CD4-positive, alpha-beta memory T cell (primary cell): ENCODE measurements at regions not wholly inside any gene's neighbourhood (a gene's known extent, or its start where the extent isn't known, plus 50 kb on each side); places are given as distances from the start of the nearest gene placed in this dataset.

Source experiments
- CTCF ChIA-PET: fragments of 350-600 bp; sonication (Branson Sonifier 250); formaldehyde crosslinking; loops from one replicate; lab custom pipeline; 2021; ENCODE audit warnings: inconsistent platforms; ENCODE audit not compliant: partially characterized antibody; lab: Charles Lee
- POLR2A ChIA-PET: fragments of 350-600 bp; sonication (Branson Sonifier 250); formaldehyde crosslinking; loops from one replicate; lab custom pipeline; 2021; ENCODE audit not compliant: partially characterized antibody; lab: Charles Lee
- DNase-seq, 5 donors: peaks; one replicate each; pipeline versions ENCODE4 v3.0.0 to v3.0.0-alpha.2; 2020 to 2022; ENCODE audit warnings: mixed read lengths in 1 of 5
- H3K27ac ChIP-seq: one replicate; pipeline ENCODE4 v1.7.0; 2013; ENCODE audit warnings: low read depth, low read length
- H3K27me3 ChIP-seq: 2 replicates; pipeline ENCODE4 v1.7.0; 2013; ENCODE audit warnings: mild to moderate bottlenecking, low read length, moderate library complexity; ENCODE audit not compliant: insufficient read depth
- H3K36me3 ChIP-seq: 2 replicates; pipeline ENCODE4 v1.7.0; 2013; ENCODE audit warnings: mild to moderate bottlenecking, low read length, moderate library complexity; ENCODE audit not compliant: insufficient read depth
- H3K4me1 ChIP-seq: 2 replicates; pipeline ENCODE4 v1.7.0; 2013; ENCODE audit warnings: mild to moderate bottlenecking, low read length, moderate library complexity; ENCODE audit not compliant: insufficient read depth
- H3K4me3 ChIP-seq, 2 donors: one replicate each; pipeline ENCODE4 v1.7.0; 2013; ENCODE audit warnings: low read length in 2 of 2, mild to moderate bottlenecking in 1 of 2
- H3K9me3 ChIP-seq, 2 donors: one replicate each; pipeline ENCODE4 v1.7.0; 2013; ENCODE audit warnings: low read length in 2 of 2, control low read depth in 1 of 2; ENCODE audit not compliant: control insufficient read depth in 1 of 2
- H3K27ac Mint-ChIP-seq, 7 donors: one replicate each; pipeline ENCODE4 v1.8.0; 2020 to 2021; ENCODE audit warnings: mixed read lengths in 7 of 7, mild to moderate bottlenecking in 6 of 7, inconsistent platforms in 3 of 7, moderate library complexity in 3 of 7
- H3K27me3 Mint-ChIP-seq, 2 donors: one replicate each; pipeline ENCODE4 v1.8.0; 2020 to 2021; ENCODE audit warnings: mixed read lengths in 2 of 2
- H3K36me3 Mint-ChIP-seq, 2 donors: one replicate each; pipeline ENCODE4 v1.8.0; 2020 to 2021; ENCODE audit warnings: mixed read lengths in 2 of 2, inconsistent platforms in 1 of 2, mild to moderate bottlenecking in 1 of 2
- H3K4me1 Mint-ChIP-seq, 4 donors: one replicate each; pipeline ENCODE4 v1.8.0; 2020 to 2021; ENCODE audit warnings: mixed read lengths in 4 of 4, mild to moderate bottlenecking in 1 of 4
- H3K4me3 Mint-ChIP-seq, 8 donors: one replicate each; pipeline ENCODE4 v1.8.0; 2020 to 2021; ENCODE audit warnings: mixed read lengths in 8 of 8, mild to moderate bottlenecking in 7 of 8, moderate library complexity in 6 of 8, inconsistent platforms in 3 of 8
- H3K9me3 Mint-ChIP-seq, 8 donors: one replicate each; pipeline ENCODE4 v1.8.0; 2020 to 2021; ENCODE audit warnings: mixed read lengths in 8 of 8, mild to moderate bottlenecking in 5 of 8, inconsistent platforms in 3 of 8, moderate library complexity in 1 of 8
- intact Hi-C: fragments of 100-400 bp; cut with micrococcal nuclease; formaldehyde crosslinking; loops from one replicate; pipeline ENCODE4 v1.15.1; 2023

GRCh38 chr12:111110556-111110955 lies 190.2 kb upstream of the MYL2 start:
- Histone ChIP-seq H3K4me3 (no peak overlapping the region), H3K4me1 (no peaks in the 10 kb centered on the region), H3K27me3 (no peaks in the 10 kb centered on the region), H3K9me3 (no peaks in the 10 kb centered on the region), H3K27ac (no peak overlapping the region), H3K36me3 (no peaks in the 10 kb centered on the region)
- CTCF ChIA-PET = interaction anchor here (0.7 kb wide), 1 partner anchor 170 kb away, joined by 3 read pairs; no protein-coding TSS in a partner anchor
- peaks cover 0 to 3% (median 0%) of the 10 kb centered on the region in 4 donors for H3K4me1 Mint-ChIP-seq
- POLR2A ChIA-PET = no interaction called here
- H3K27ac Mint-ChIP-seq = no peak overlapping the region
- H3K27me3 Mint-ChIP-seq = peaks cover 12 to 18% of the 10 kb centered on the region in 2 donors
- no peak overlapping the region for H3K4me3 Mint-ChIP-seq
- H3K9me3 Mint-ChIP-seq = peaks cover 0 to 2% (median 0%) of the 10 kb centered on the region in 8 donors
- intact Hi-C loops = no loop called here
- no peak for DNase-seq
- H3K36me3 Mint-ChIP-seq = no peaks in the 10 kb centered on the region

- H3K9me3 Mint-ChIP-seq = peaks cover 0 to 4% (median 0%) of the 10 kb centered on the region in 8 donors
- ChIA-PET CTCF (no interaction called here), POLR2A (no interaction called here)
Measured at GRCh38 chr12:111108726-111109125, 188.3 kb upstream of the MYL2 start.

GRCh38 chr12:111107392-111108178 lies 187.2 kb upstream of the MYL2 start:
- H3K36me3 ChIP-seq = no peaks in the 10 kb centered on the region
- CTCF ChIA-PET = no interaction called here
- DNase-seq = no peak
- no peaks in the 10 kb centered on the region for H3K27me3 ChIP-seq
- H3K27me3 Mint-ChIP-seq = peaks cover 5 to 17% of the 10 kb centered on the region in 2 donors
- H3K27ac ChIP-seq = no peak overlapping the region
- H3K4me1 ChIP-seq = no peaks in the 10 kb centered on the region
- peaks cover 0 to 3% (median 0%) of the 10 kb centered on the region in 4 donors for H3K4me1 Mint-ChIP-seq
- H3K9me3 ChIP-seq = no peaks in the 10 kb centered on the region
- no peaks in the 10 kb centered on the region for H3K36me3 Mint-ChIP-seq
- intact Hi-C loops = no loop called here
- no peak overlapping the region for H3K4me3 Mint-ChIP-seq
- H3K9me3 Mint-ChIP-seq = peaks cover 0 to 4% (median 0%) of the 10 kb centered on the region in 8 donors
- no peak overlapping the region for H3K27ac Mint-ChIP-seq
- no peak overlapping the region for H3K4me3 ChIP-seq
- POLR2A ChIA-PET = no interaction called here

More at GRCh38 chr12:111108726-111109125, 188.3 kb upstream of the MYL2 start:
- H3K4me1 Mint-ChIP-seq = peaks cover 0 to 3% (median 0%) of the 10 kb centered on the region in 4 donors
- H3K4me3 ChIP-seq = no peak overlapping the region
- DNase-seq = no peak
- H3K9me3 ChIP-seq = no peaks in the 10 kb centered on the region
- H3K27me3 Mint-ChIP-seq = peaks cover 11 to 18% of the 10 kb centered on the region in 2 donors
- no peaks in the 10 kb centered on the region for H3K36me3 Mint-ChIP-seq
- H3K4me1 ChIP-seq = no peaks in the 10 kb centered on the region
- H3K27me3 ChIP-seq = no peaks in the 10 kb centered on the region
- no peaks in the 10 kb centered on the region for H3K36me3 ChIP-seq
- intact Hi-C loops = no loop called here
- no peak overlapping the region for H3K27ac Mint-ChIP-seq
- no peak overlapping the region for H3K27ac ChIP-seq
- no peak overlapping the region for H3K4me3 Mint-ChIP-seq

GRCh38 chr12:111105294-111105693 lies 184.9 kb upstream of the MYL2 start:
- no peak overlapping the region for H3K4me3 Mint-ChIP-seq
- no peaks in the 10 kb centered on the region for H3K36me3 ChIP-seq
- peaks cover 5 to 17% of the 10 kb centered on the region in 2 donors for H3K27me3 Mint-ChIP-seq
- no peak overlapping the region for H3K27ac ChIP-seq
- DNase-seq = no peak
- H3K36me3 Mint-ChIP-seq = no peaks in the 10 kb centered on the region
- H3K27ac Mint-ChIP-seq = no peak overlapping the region
- peaks cover 0 to 4% (median 0%) of the 10 kb centered on the region in 8 donors for H3K9me3 Mint-ChIP-seq
- H3K4me1 Mint-ChIP-seq = no peaks in the 10 kb centered on the region
- H3K4me3 ChIP-seq = no peak overlapping the region
- no peaks in the 10 kb centered on the region for H3K27me3 ChIP-seq
- H3K9me3 ChIP-seq = no peaks in the 10 kb centered on the region
- ChIA-PET POLR2A (no interaction called here), CTCF (interaction anchor here (0.5 kb wide), 1 partner anchor 207 kb away, joined by 3 read pairs; no protein-coding TSS in a partner anchor)
- intact Hi-C loops = no loop called here
- H3K4me1 ChIP-seq = no peaks in the 10 kb centered on the region

GRCh38 chr12:111103583-111103982 lies 183.2 kb upstream of the MYL2 start:
- no peaks in the 10 kb centered on the region for H3K36me3 ChIP-seq
- Mint-ChIP-seq H3K4me1 (peaks cover 0 to 6% (median 2%) of the 10 kb centered on the region in 4 donors), H3K27me3 (peaks cover 2 to 10% of the 10 kb centered on the region in 2 donors), H3K27ac (no peak overlapping the region), H3K36me3 (no peaks in the 10 kb centered on the region), H3K9me3 (peaks cover 0 to 4% (median 0%) of the 10 kb centered on the region in 8 donors), H3K4me3 (no peak overlapping the region)
- H3K4me3 ChIP-seq = no peak overlapping the region
- no peaks in the 10 kb centered on the region for H3K4me1 ChIP-seq
- H3K27me3 ChIP-seq = no peaks in the 10 kb centered on the region
- ChIA-PET POLR2A (no interaction called here), CTCF (no interaction called here)
- DNase-seq = no peak
- no peak overlapping the region for H3K27ac ChIP-seq
- intact Hi-C loops = no loop called here
- H3K9me3 ChIP-seq = no peaks in the 10 kb centered on the region

GRCh38 chr12:111102102-111102739 lies 181.8 kb upstream of the MYL2 start:
- Mint-ChIP-seq H3K27ac (no peak overlapping the region), H3K36me3 (no peaks in the 10 kb centered on the region), H3K4me1 (peaks cover 0 to 6% (median 2%) of the 10 kb centered on the region in 4 donors), H3K27me3 (peaks cover 2 to 13% of the 10 kb centered on the region in 2 donors), H3K9me3 (peaks cover 0 to 4% (median 0%) of the 10 kb centered on the region in 8 donors), H3K4me3 (no peak overlapping the region)
- ChIA-PET CTCF (no interaction called here), POLR2A (no interaction called here)
- DNase-seq = no peak
- Histone ChIP-seq H3K4me1 (no peaks in the 10 kb centered on the region), H3K27me3 (no peaks in the 10 kb centered on the region), H3K9me3 (no peaks in the 10 kb centered on the region), H3K4me3 (no peak overlapping the region), H3K27ac (no peak overlapping the region), H3K36me3 (no peaks in the 10 kb centered on the region)
- intact Hi-C loops = no loop called here

GRCh38 chr12:111101003-111101402 lies 180.6 kb upstream of the MYL2 start:
- Mint-ChIP-seq H3K9me3 (peaks cover 0 to 4% (median 0%) of the 10 kb centered on the region in 8 donors), H3K27me3 (peaks cover 0 to 8% of the 10 kb centered on the region in 2 donors), H3K36me3 (no peaks in the 10 kb centered on the region), H3K4me3 (no peak overlapping the region), H3K27ac (no peak overlapping the region), H3K4me1 (peaks cover 0 to 6% (median 2%) of the 10 kb centered on the region in 4 donors)
- H3K27me3 ChIP-seq = no peaks in the 10 kb centered on the region
- no peaks in the 10 kb centered on the region for H3K36me3 ChIP-seq
- CTCF ChIA-PET = no interaction called here
- no peak overlapping the region for H3K4me3 ChIP-seq
- POLR2A ChIA-PET = no interaction called here
- no peak for DNase-seq
- intact Hi-C loops = no loop called here
- no peaks in the 10 kb centered on the region for H3K9me3 ChIP-seq
- H3K4me1 ChIP-seq = no peaks in the 10 kb centered on the region
- H3K27ac ChIP-seq = no peak overlapping the region
